DOHH2 (cell line): ENCODE measurements at regions not wholly inside any gene's neighbourhood (a gene's known extent, or its start where the extent isn't known, plus 50 kb on each side); places are given as distances from the start of the nearest gene placed in this dataset.

ENCODE experiments used
- H3F3A ChIP-seq: fragments of 200-600 bp; sonication (generic), shearing (Covaris generic); 2 replicates; pipeline ENCODE4 v1.6.0; 2016; ENCODE audit warnings: antibody characterized with exemption, mild to moderate bottlenecking; ENCODE audit not compliant: control insufficient read depth, insufficient read depth
- H3K27ac ChIP-seq: fragments of 200-600 bp; sonication (generic); 2 replicates; pipeline ENCODE4 v1.5.1; 2014; ENCODE audit warnings: low read depth, mild to moderate bottlenecking, low read length, moderate library complexity
- H3K27me3 ChIP-seq: fragments of 200-600 bp; sonication (generic); 2 replicates; pipeline ENCODE4 v1.6.1; 2014; ENCODE audit warnings: mild to moderate bottlenecking, low read length, mixed read lengths; ENCODE audit not compliant: control insufficient read depth
- H3K36me3 ChIP-seq: fragments of 200-600 bp; sonication (generic); 2 replicates; pipeline ENCODE4 v1.6.1; 2014; ENCODE audit warnings: mild to moderate bottlenecking, low read length, moderate library complexity, mixed read lengths; ENCODE audit not compliant: control insufficient read depth
- H3K4me1 ChIP-seq: fragments of 200-600 bp; sonication (generic); 2 replicates; pipeline ENCODE4 v1.6.1; 2014; ENCODE audit warnings: mild to moderate bottlenecking, low read length, mixed read lengths; ENCODE audit not compliant: control insufficient read depth
- H3K4me2 ChIP-seq: fragments of 200-600 bp; sonication (generic); 2 replicates; pipeline ENCODE4 v1.6.0; 2014; ENCODE audit warnings: mild to moderate bottlenecking, low read length, moderate library complexity
- H3K4me3 ChIP-seq: fragments of 200-600 bp; sonication (generic); 2 replicates; pipeline ENCODE4 v1.5.1; 2014; ENCODE audit warnings: mild to moderate bottlenecking, low read length, mixed read lengths
- H3K79me2 ChIP-seq: fragments of 200-600 bp; sonication (generic); 2 replicates; pipeline ENCODE4 v1.6.1; 2014; ENCODE audit warnings: mild to moderate bottlenecking, low read length, mixed read lengths; ENCODE audit not compliant: control insufficient read depth
- H3K9me2 ChIP-seq: fragments of 200-600 bp; sonication (generic); replicated peaks from 2 replicates; pipeline ENCODE4 v1.6.1; 2014; ENCODE audit warnings: mild to moderate bottlenecking, low read length, mixed read lengths; ENCODE audit not compliant: control insufficient read depth
- H3K9me3 ChIP-seq: fragments of 200-600 bp; sonication (generic); 2 replicates; pipeline ENCODE4 v1.6.1; 2014; ENCODE audit warnings: antibody characterized with exemption, low read length, mixed read lengths; ENCODE audit not compliant: control insufficient read depth, insufficient read depth
- H4K20me1 ChIP-seq: fragments of 200-600 bp; sonication (generic); 2 replicates; pipeline ENCODE4 v1.6.0; 2014; ENCODE audit warnings: low read depth, mild to moderate bottlenecking, antibody characterized with exemption, low read length, moderate library complexity; ENCODE audit not compliant: control insufficient read depth, insufficient read depth
- EZH2phosphoT487 ChIP-seq: fragments of 200-600 bp; sonication (generic); IDR thresholded peaks from 2 replicates; pipeline ENCODE4 v1.6.1; 2017; ENCODE audit warnings: borderline replicate concordance, mild to moderate bottlenecking, antibody characterized with exemption, low read length, moderate library complexity, mixed read lengths
- TF ChIP-seq, protein P1 (sequence below): fragments of 200-600 bp; sonication (generic); IDR thresholded peaks from one replicate; pipeline ENCODE4 v1.5.1; 2014; ENCODE audit warnings: antibody characterized with exemption, mild to moderate bottlenecking, low read depth, low read length; ENCODE audit not compliant: poor library complexity, severe bottlenecking

DNA sequence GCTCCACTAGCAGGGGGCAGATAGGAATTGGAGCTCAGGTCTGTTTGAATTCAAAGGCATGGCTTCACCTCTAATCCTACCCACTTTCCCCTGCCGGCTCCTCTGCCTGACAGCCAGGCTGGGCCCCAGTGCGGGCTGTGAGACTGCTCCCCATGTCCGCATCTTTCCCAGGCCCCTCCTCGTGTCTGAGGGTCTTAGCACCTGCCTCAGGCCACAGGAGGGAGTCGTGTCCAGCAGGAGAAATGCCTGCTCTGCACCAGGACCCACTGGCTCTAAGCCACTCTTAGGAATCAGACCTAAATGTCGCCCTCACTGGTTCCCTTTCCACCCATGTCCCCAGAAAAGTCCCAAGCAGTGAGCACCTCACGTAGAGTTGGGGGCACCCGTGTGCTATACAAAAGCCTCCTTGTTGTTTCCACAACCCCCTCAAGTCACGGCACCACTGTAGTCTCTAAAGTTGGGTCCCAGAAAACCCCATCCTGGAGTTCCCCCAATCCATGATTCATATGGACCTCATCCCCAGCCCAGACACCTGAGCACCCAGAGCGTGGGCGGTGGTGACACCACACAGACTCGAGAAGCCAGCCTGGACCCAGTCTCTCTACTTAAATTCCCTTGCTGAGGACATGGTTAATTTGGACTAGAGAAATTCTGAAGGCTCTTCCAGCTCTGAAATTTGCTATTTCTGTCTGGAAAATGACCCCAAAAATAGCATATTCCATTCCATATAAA, 466.4 kb upstream of the ZMIZ1 start:
- H3K4me3 ChIP-seq: no peak overlapping the region
- H4K20me1 ChIP-seq: no peaks in the 10 kb centered on the region
- no peaks in the 10 kb centered on the region for H3K27me3 ChIP-seq
- H3K79me2 ChIP-seq: no peaks in the 10 kb centered on the region
- H3K9me2 ChIP-seq: no peaks in the 10 kb centered on the region
- no peak overlapping the region for H3K27ac ChIP-seq
- no peaks in the 10 kb centered on the region for H3K36me3 ChIP-seq
- H3K9me3 ChIP-seq: no peaks in the 10 kb centered on the region
- TF ChIP-seq, protein P1, sequence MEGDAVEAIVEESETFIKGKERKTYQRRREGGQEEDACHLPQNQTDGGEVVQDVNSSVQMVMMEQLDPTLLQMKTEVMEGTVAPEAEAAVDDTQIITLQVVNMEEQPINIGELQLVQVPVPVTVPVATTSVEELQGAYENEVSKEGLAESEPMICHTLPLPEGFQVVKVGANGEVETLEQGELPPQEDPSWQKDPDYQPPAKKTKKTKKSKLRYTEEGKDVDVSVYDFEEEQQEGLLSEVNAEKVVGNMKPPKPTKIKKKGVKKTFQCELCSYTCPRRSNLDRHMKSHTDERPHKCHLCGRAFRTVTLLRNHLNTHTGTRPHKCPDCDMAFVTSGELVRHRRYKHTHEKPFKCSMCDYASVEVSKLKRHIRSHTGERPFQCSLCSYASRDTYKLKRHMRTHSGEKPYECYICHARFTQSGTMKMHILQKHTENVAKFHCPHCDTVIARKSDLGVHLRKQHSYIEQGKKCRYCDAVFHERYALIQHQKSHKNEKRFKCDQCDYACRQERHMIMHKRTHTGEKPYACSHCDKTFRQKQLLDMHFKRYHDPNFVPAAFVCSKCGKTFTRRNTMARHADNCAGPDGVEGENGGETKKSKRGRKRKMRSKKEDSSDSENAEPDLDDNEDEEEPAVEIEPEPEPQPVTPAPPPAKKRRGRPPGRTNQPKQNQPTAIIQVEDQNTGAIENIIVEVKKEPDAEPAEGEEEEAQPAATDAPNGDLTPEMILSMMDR: no peak
- no peak for TF ChIP-seq EZH2phosphoT487
- H3K4me2 ChIP-seq: no peak overlapping the region
- no peaks in the 10 kb centered on the region for H3K4me1 ChIP-seq
- H3F3A ChIP-seq: no peaks in the 10 kb centered on the region

DNA sequence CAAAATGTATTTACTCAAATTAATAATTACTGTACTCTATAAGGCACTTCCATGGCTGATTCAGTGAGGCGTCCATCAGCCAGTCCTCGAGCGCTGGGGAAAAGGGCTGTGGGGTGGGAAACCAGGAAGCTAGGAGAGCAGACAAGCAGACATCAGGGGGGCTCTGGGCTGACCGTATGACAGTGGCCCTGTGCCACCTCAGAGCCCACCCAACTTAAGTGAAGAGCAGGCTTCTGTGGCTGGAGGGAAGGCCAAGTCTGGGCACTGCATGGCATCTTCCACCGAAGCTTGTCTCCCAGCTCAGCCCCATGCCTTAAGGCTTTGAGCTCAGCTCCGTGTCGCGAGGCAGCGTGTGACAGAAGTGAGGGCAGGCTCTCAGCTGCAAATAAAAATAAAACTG, 464.5 kb upstream of the ZMIZ1 start:
- Histone ChIP-seq H3K9me2 (no peaks in the 10 kb centered on the region), H3K4me2 (no peak overlapping the region), H3K79me2 (no peaks in the 10 kb centered on the region), H3K4me3 (no peak overlapping the region), H3K36me3 (no peaks in the 10 kb centered on the region), H3K27ac (no peak overlapping the region), H3K4me1 (no peaks in the 10 kb centered on the region), H3F3A (no peaks in the 10 kb centered on the region), H3K9me3 (peaks cover 5% of the 10 kb centered on the region; the same call in 1 of the 2 replicates), H4K20me1 (no peaks in the 10 kb centered on the region), H3K27me3 (no peaks in the 10 kb centered on the region)
- TF ChIP-seq, protein P1: no peak
- no peak for TF ChIP-seq EZH2phosphoT487

DNA sequence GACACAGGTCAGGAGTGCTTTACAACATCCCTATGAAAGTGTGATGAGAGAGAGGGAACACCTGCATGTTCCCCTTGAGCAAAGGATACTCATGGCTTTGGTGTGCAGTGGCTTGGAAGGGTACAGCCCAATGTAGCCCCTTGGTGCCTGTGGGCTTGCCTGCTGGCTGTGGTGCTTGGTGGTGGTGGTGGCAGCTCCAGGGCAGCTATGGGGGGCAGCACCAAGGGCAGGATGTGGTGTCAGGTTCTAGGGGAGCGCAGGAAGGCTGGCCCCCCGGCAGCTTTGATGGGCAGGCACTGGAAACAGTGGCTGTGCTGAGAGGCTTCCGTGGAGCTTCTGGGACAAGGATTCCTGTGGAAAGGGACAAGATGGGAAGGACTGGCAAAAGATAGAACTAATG, 464.0 kb upstream of the ZMIZ1 start:
- Histone ChIP-seq H3K27me3 (no peaks in the 10 kb centered on the region), H3K9me2 (no peaks in the 10 kb centered on the region), H3K4me2 (no peak overlapping the region), H3K4me3 (no peak overlapping the region), H3K27ac (no peak overlapping the region), H3K4me1 (no peaks in the 10 kb centered on the region), H3K36me3 (no peaks in the 10 kb centered on the region), H3K79me2 (no peaks in the 10 kb centered on the region), H4K20me1 (no peaks in the 10 kb centered on the region), H3K9me3 (peaks cover 6% of the 10 kb centered on the region; the same call in 1 of the 2 replicates), H3F3A (no peaks in the 10 kb centered on the region)
- TF ChIP-seq, protein P1: no peak
- no peak for TF ChIP-seq EZH2phosphoT487
